GM12865 (cell line): ENCODE measurements at regions not wholly inside any gene's neighbourhood (a gene's known extent, or its start where the extent isn't known, plus 50 kb on each side); places are given as distances from the start of the nearest gene placed in this dataset.

Experiments used
- DNase-seq: peaks from one replicate; pipeline ENCODE4 v3.0.0; 2010; ENCODE audit warnings: low read depth
- H3K4me3 ChIP-seq: 2 replicates; pipeline ENCODE4 v1.5.1; 2011; ENCODE audit warnings: mild to moderate bottlenecking, low read depth, low read length, control low read depth
- CTCF ChIP-seq: IDR thresholded peaks from 2 replicates; pipeline ENCODE4 v1.5.1; 2011; ENCODE audit warnings: low read length, control low read depth, low read depth, inconsistent platforms; ENCODE audit not compliant: insufficient read depth; ENCODE audit errors: missing control alignments

GRCh38 chr4:160257318-160257717 is 1154.4 kb downstream of the RAPGEF2 start:
- no peak overlapping the region for H3K4me3 ChIP-seq
- DNase-seq = no peak
- no peak for TF ChIP-seq CTCF

- no peak overlapping the region for H3K4me3 ChIP-seq
- TF ChIP-seq CTCF = no peak
- no peak for DNase-seq
Observed at GRCh38 chr4:160265014-160265413, 1162.1 kb downstream of the RAPGEF2 start.

- H3K4me3 ChIP-seq = no peak overlapping the region
- no peak for TF ChIP-seq CTCF
- no peak for DNase-seq
Observed at GRCh38 chr4:160265836-160266235, 1163.0 kb downstream of the RAPGEF2 start.

GRCh38 chr4:160276785-160277325 is 1174.0 kb downstream of the RAPGEF2 start:
- H3K4me3 ChIP-seq = no peak overlapping the region
- DNase-seq = no peak
- no peak for TF ChIP-seq CTCF

GRCh38 chr4:160283081-160283480 is 1180.2 kb downstream of the RAPGEF2 start:
- TF ChIP-seq CTCF = no peak
- no peak for DNase-seq
- no peak overlapping the region for H3K4me3 ChIP-seq

- H3K4me3 ChIP-seq = no peak overlapping the region
- DNase-seq = no peak
- TF ChIP-seq CTCF = no peak
Observed at GRCh38 chr4:160284516-160284915, 1181.6 kb downstream of the RAPGEF2 start.

- no peak for TF ChIP-seq CTCF
- no peak overlapping the region for H3K4me3 ChIP-seq
- no peak for DNase-seq
Observed at GRCh38 chr4:160286051-160286450, 1183.2 kb downstream of the RAPGEF2 start.
